Activated CD4-positive, alpha-beta T cell treated with anti-CD3 and anti-CD28 coated beads for 36 hours (primary cell): ENCODE measurements at regions not wholly inside any gene's neighbourhood (a gene's known extent, or its start where the extent isn't known, plus 50 kb on each side); places are given as distances from the start of the nearest gene placed in this dataset.

Source experiments
- ATAC-seq: fragments of 200-7000 bp; cut with Tn5 transposase; one replicate; pipeline ENCODE4 v1.10.0; 2021; ENCODE audit warnings: mild to moderate bottlenecking, moderate library complexity
- CTCF ChIA-PET: fragments of 350-600 bp; sonication (Branson Sonifier 250); formaldehyde crosslinking; loops from one replicate; lab custom pipeline; 2021; ENCODE audit warnings: antibody characterized with exemption; lab: Charles Lee
- POLR2A ChIA-PET: fragments of 350-600 bp; sonication (Branson Sonifier 250); formaldehyde crosslinking; loops from one replicate; lab custom pipeline; 2021; ENCODE audit warnings: antibody characterized with exemption, inconsistent platforms; lab: Charles Lee
- DNase-seq: peaks from one replicate; pipeline ENCODE4 v3.0.0-alpha.2; 2020
- H3K27ac Mint-ChIP-seq: one replicate; pipeline ENCODE4 v1.8.0; 2021; ENCODE audit warnings: mixed read lengths
- H3K27me3 Mint-ChIP-seq: one replicate; pipeline ENCODE4 v1.8.0; 2021; ENCODE audit warnings: mixed read lengths
- H3K36me3 Mint-ChIP-seq: one replicate; pipeline ENCODE4 v1.8.0; 2021; ENCODE audit warnings: low read depth, mixed read lengths
- H3K4me1 Mint-ChIP-seq: one replicate; pipeline ENCODE4 v1.8.0; 2021; ENCODE audit warnings: mixed read lengths
- H3K4me3 Mint-ChIP-seq: one replicate; pipeline ENCODE4 v1.8.0; 2021; ENCODE audit warnings: mild to moderate bottlenecking, moderate library complexity, mixed read lengths
- H3K9me3 Mint-ChIP-seq: one replicate; pipeline ENCODE4 v1.8.0; 2021; ENCODE audit warnings: low read depth, mixed read lengths
- intact Hi-C, 2 experiments: fragments of 100-400 bp; cut with DNase I in 1 of 2; cut with micrococcal nuclease in 1 of 2; formaldehyde crosslinking; loops; one replicate each; pipeline versions ENCODE4 v1.14.2 to v1.15.1; 2022 to 2024; cut with DNase I, micrococcal nuclease

GRCh38 chr18:71707400-71707799 lies 836.7 kb downstream of the CBLN2 start:
- intact Hi-C loops = no loop called here
- no peaks in the 10 kb centered on the region for H3K9me3 Mint-ChIP-seq
- H3K4me1 Mint-ChIP-seq = no peaks in the 10 kb centered on the region
- no peaks in the 10 kb centered on the region for H3K27me3 Mint-ChIP-seq
- H3K36me3 Mint-ChIP-seq = no peaks in the 10 kb centered on the region
- H3K27ac Mint-ChIP-seq = no peak overlapping the region
- no peak for ATAC-seq
- H3K4me3 Mint-ChIP-seq = no peak overlapping the region
- ChIA-PET POLR2A (no interaction called here), CTCF (interaction anchor here (0.6 kb wide), 1 partner anchor 23 kb away, joined by 3 read pairs; no protein-coding TSS in a partner anchor)
- no peak for DNase-seq

- no peaks in the 10 kb centered on the region for H3K27me3 Mint-ChIP-seq
- no peaks in the 10 kb centered on the region for H3K9me3 Mint-ChIP-seq
- POLR2A ChIA-PET = no interaction called here
- intact Hi-C loops = no loop called here
- no peak overlapping the region for H3K27ac Mint-ChIP-seq
- CTCF ChIA-PET = no interaction called here
- H3K36me3 Mint-ChIP-seq = no peaks in the 10 kb centered on the region
- H3K4me1 Mint-ChIP-seq = no peaks in the 10 kb centered on the region
- no peak overlapping the region for H3K4me3 Mint-ChIP-seq
- ATAC-seq (no peak), DNase-seq (no peak)
Observed at GRCh38 chr18:71689416-71690160, 854.6 kb downstream of the CBLN2 start.

- intact Hi-C loops = no loop called here
- ChIA-PET CTCF (no interaction called here), POLR2A (no interaction called here)
- Mint-ChIP-seq H3K9me3 (peaks cover 6% of the 10 kb centered on the region), H3K4me1 (no peaks in the 10 kb centered on the region), H3K27ac (no peak overlapping the region), H3K36me3 (no peaks in the 10 kb centered on the region), H3K4me3 (no peak overlapping the region), H3K27me3 (peaks cover 2% of the 10 kb centered on the region)
- DNase-seq = no peak
- ATAC-seq = no peak
Observed at GRCh38 chr18:71682591-71682990, 861.6 kb downstream of the CBLN2 start.

- H3K4me1 Mint-ChIP-seq = no peaks in the 10 kb centered on the region
- H3K9me3 Mint-ChIP-seq = no peaks in the 10 kb centered on the region
- ChIA-PET POLR2A (no interaction called here), CTCF (no interaction called here)
- H3K36me3 Mint-ChIP-seq = no peaks in the 10 kb centered on the region
- H3K27ac Mint-ChIP-seq = no peak overlapping the region
- no peak for ATAC-seq
- peaks cover 2% of the 10 kb centered on the region for H3K27me3 Mint-ChIP-seq
- no peak for DNase-seq
- H3K4me3 Mint-ChIP-seq = no peak overlapping the region
- intact Hi-C loops = no loop called here
Observed at GRCh38 chr18:71678144-71678543, 866.0 kb downstream of the CBLN2 start.

- intact Hi-C loops = no loop called here
- no peak for ATAC-seq
- Mint-ChIP-seq H3K4me3 (no peak overlapping the region), H3K4me1 (no peaks in the 10 kb centered on the region), H3K27me3 (no peaks in the 10 kb centered on the region), H3K36me3 (no peaks in the 10 kb centered on the region), H3K27ac (no peak overlapping the region), H3K9me3 (no peaks in the 10 kb centered on the region)
- CTCF ChIA-PET = no interaction called here
- POLR2A ChIA-PET = no interaction called here
- no peak for DNase-seq
Observed at GRCh38 chr18:71673954-71674353, 870.2 kb downstream of the CBLN2 start.

- Mint-ChIP-seq H3K9me3 (no peaks in the 10 kb centered on the region), H3K27me3 (no peaks in the 10 kb centered on the region), H3K27ac (no peak overlapping the region), H3K4me1 (no peaks in the 10 kb centered on the region), H3K36me3 (no peaks in the 10 kb centered on the region), H3K4me3 (no peak overlapping the region)
- ChIA-PET POLR2A (no interaction called here), CTCF (no interaction called here)
- DNase-seq (no peak), ATAC-seq (no peak)
- intact Hi-C loops = no loop called here
Observed at GRCh38 chr18:71673498-71673897, 870.6 kb downstream of the CBLN2 start.

- DNase-seq (no peak), ATAC-seq (no peak)
- no peaks in the 10 kb centered on the region for H3K36me3 Mint-ChIP-seq
- ChIA-PET CTCF (no interaction called here), POLR2A (no interaction called here)
- no peaks in the 10 kb centered on the region for H3K9me3 Mint-ChIP-seq
- H3K4me3 Mint-ChIP-seq = no peak overlapping the region
- H3K27ac Mint-ChIP-seq = no peak overlapping the region
- intact Hi-C loops = no loop called here
- no peaks in the 10 kb centered on the region for H3K4me1 Mint-ChIP-seq
- H3K27me3 Mint-ChIP-seq = no peaks in the 10 kb centered on the region
Observed at GRCh38 chr18:71666481-71666880, 877.7 kb downstream of the CBLN2 start.

- no peaks in the 10 kb centered on the region for H3K36me3 Mint-ChIP-seq
- intact Hi-C loops = no loop called here
- H3K9me3 Mint-ChIP-seq = no peaks in the 10 kb centered on the region
- H3K4me3 Mint-ChIP-seq = no peak overlapping the region
- ChIA-PET CTCF (no interaction called here), POLR2A (no interaction called here)
- H3K4me1 Mint-ChIP-seq = no peaks in the 10 kb centered on the region
- DNase-seq = no peak
- no peaks in the 10 kb centered on the region for H3K27me3 Mint-ChIP-seq
- ATAC-seq = no peak
- no peak overlapping the region for H3K27ac Mint-ChIP-seq
Observed at GRCh38 chr18:71665131-71665530, 879.0 kb downstream of the CBLN2 start.

- Mint-ChIP-seq H3K4me1 (peaks cover under 1% of the 10 kb centered on the region), H3K9me3 (no peaks in the 10 kb centered on the region), H3K27me3 (no peaks in the 10 kb centered on the region), H3K36me3 (no peaks in the 10 kb centered on the region), H3K27ac (no peak overlapping the region), H3K4me3 (no peak overlapping the region)
- DNase-seq (no peak), ATAC-seq (no peak)
- intact Hi-C loops = no loop called here
- ChIA-PET POLR2A (no interaction called here), CTCF (no interaction called here)
Observed at GRCh38 chr18:71643822-71644221, 900.3 kb downstream of the CBLN2 start.

- Mint-ChIP-seq H3K9me3 (no peaks in the 10 kb centered on the region), H3K27ac (no peak overlapping the region), H3K4me1 (no peaks in the 10 kb centered on the region), H3K27me3 (no peaks in the 10 kb centered on the region), H3K36me3 (no peaks in the 10 kb centered on the region), H3K4me3 (no peak overlapping the region)
- POLR2A ChIA-PET = no interaction called here
- CTCF ChIA-PET = no interaction called here
- intact Hi-C loops = no loop called here
- ATAC-seq (no peak), DNase-seq (no peak)
Observed at GRCh38 chr18:71630696-71631095, 913.4 kb downstream of the CBLN2 start.

GRCh38 chr18:71625556-71626090 lies 918.5 kb downstream of the CBLN2 start:
- H3K4me1 Mint-ChIP-seq = no peaks in the 10 kb centered on the region
- no peak overlapping the region for H3K27ac Mint-ChIP-seq
- CTCF ChIA-PET = interaction anchor here (0.7 kb wide), 1 partner anchor 106 kb away, joined by 3 read pairs; no protein-coding TSS in a partner anchor
- DNase-seq (no peak), ATAC-seq (no peak)
- H3K36me3 Mint-ChIP-seq = no peaks in the 10 kb centered on the region
- intact Hi-C loops = no loop called here
- H3K9me3 Mint-ChIP-seq = no peaks in the 10 kb centered on the region
- no peaks in the 10 kb centered on the region for H3K27me3 Mint-ChIP-seq
- no peak overlapping the region for H3K4me3 Mint-ChIP-seq
- POLR2A ChIA-PET = no interaction called here

- Mint-ChIP-seq H3K36me3 (no peaks in the 10 kb centered on the region), H3K27me3 (no peaks in the 10 kb centered on the region), H3K4me3 (no peak overlapping the region), H3K27ac (no peak overlapping the region), H3K4me1 (no peaks in the 10 kb centered on the region), H3K9me3 (peaks cover 1% of the 10 kb centered on the region)
- no peak for DNase-seq
- ChIA-PET CTCF (no interaction called here), POLR2A (no interaction called here)
- intact Hi-C loops = no loop called here
- no peak for ATAC-seq
Observed at GRCh38 chr18:71598374-71598773, 945.8 kb downstream of the CBLN2 start.
